ENCODE measurements at regions not wholly inside any gene's neighbourhood (a gene's known extent, or its start where the extent isn't known, plus 50 kb on each side); places are given as distances from the start of the nearest gene placed in this dataset.

GRCh38 chr20:55086421-55086820, 611.0 kb downstream of the DOK5 start:
- TF ChIP-seq CTCF (IDR thresholded peaks at IDR 0.05) (no peak), POLR2A (IDR thresholded peaks at IDR 0.05) (no peak)
